HepG2 (cell line): ENCODE measurements at regions not wholly inside any gene's neighbourhood (a gene's known extent, or its start where the extent isn't known, plus 50 kb on each side); places are given as distances from the start of the nearest gene placed in this dataset.

Experiments used
- CTCF ChIP-seq: sonication (generic); formaldehyde crosslinking; IDR thresholded peaks from 2 replicates; pipeline ENCODE4 v1.5.0; 2020; ENCODE audit warnings: mild to moderate bottlenecking, missing genetic modification reagents, moderate library complexity
- FOXP1 ChIP-seq, 2 experiments: fragments of 450-650 bp in 1 of 2; IDR thresholded peaks; 2 replicates each; pipeline ENCODE4 v1.6.1; 2017 to 2018; ENCODE audit warnings: antibody characterized with exemption in 1 of 2
- JUND ChIP-seq: sonication (generic); formaldehyde crosslinking; IDR thresholded peaks from 2 replicates; pipeline ENCODE4 v1.8.0; 2022; ENCODE audit warnings: mild to moderate bottlenecking, missing genetic modification reagents
- RAD21 ChIP-seq: fragments of 450-650 bp; formaldehyde crosslinking; IDR thresholded peaks from 2 replicates; pipeline ENCODE4 v1.5.0; 2020; ENCODE audit warnings: mild to moderate bottlenecking
- SYNCRIP ChIP-seq: fragments of 200-400 bp; formaldehyde crosslinking; IDR thresholded peaks from 2 replicates; pipeline ENCODE4 v1.6.1; 2018; ENCODE audit warnings: mild to moderate bottlenecking, low read depth, low read length; ENCODE audit not compliant: insufficient read depth
- TBP ChIP-seq: sonication (generic); formaldehyde crosslinking; IDR thresholded peaks from 2 replicates; pipeline ENCODE4 v1.5.0; 2020; ENCODE audit warnings: missing genetic modification reagents
- ZNF143 ChIP-seq: sonication (generic); formaldehyde crosslinking; IDR thresholded peaks from 2 replicates; pipeline ENCODE4 v1.4.0; 2020; ENCODE audit warnings: missing genetic modification reagents
- ZNF3 ChIP-seq: IDR thresholded peaks from 2 replicates; pipeline ENCODE4 v1.7.0; 2017; ENCODE audit warnings: inconsistent platforms

- TF ChIP-seq SYNCRIP, result no peak
- TF ChIP-seq FOXP1 (IDR thresholded peaks at IDR 0.05), result no peak
- no peak for TF ChIP-seq FOXP1 (CRISPR knock-in tag; IDR thresholded peaks at IDR 0.05)
- TF ChIP-seq ZNF3, result no peak
- TF ChIP-seq RAD21 (CRISPR knock-in tag), result no peak
- no peak for TF ChIP-seq CTCF
- no peak for TF ChIP-seq ZNF143 (CRISPR knock-in tag)
- TF ChIP-seq JUND (CRISPR knock-in tag), result no peak
- TF ChIP-seq TBP, result no peak
Measured at GRCh38 chr2:160592401-160592800, 98.8 kb upstream of the RBMS1 start.
